GM18526 (cell line): ENCODE measurements at regions not wholly inside any gene's neighbourhood (a gene's known extent, or its start where the extent isn't known, plus 50 kb on each side); places are given as distances from the start of the nearest gene placed in this dataset.

Experiments used
- POLR2A ChIP-seq: IDR thresholded peaks from 3 replicates; pipeline ENCODE4 v1.6.1; 2011; ENCODE audit not compliant: insufficient read length; ENCODE audit errors: extremely low read depth

- no peak for TF ChIP-seq POLR2A
Measured at GRCh38 chr10:130871406-130871805, 440.1 kb downstream of the TCERG1L start.

GRCh38 chr10:130873636-130874035 lies 437.9 kb downstream of the TCERG1L start:
- no peak for TF ChIP-seq POLR2A

- TF ChIP-seq POLR2A = no peak
Measured at GRCh38 chr10:130875116-130875515, 436.4 kb downstream of the TCERG1L start.

- no peak for TF ChIP-seq POLR2A
Measured at GRCh38 chr10:130875897-130876472, 435.5 kb downstream of the TCERG1L start.

- no peak for TF ChIP-seq POLR2A
Measured at GRCh38 chr10:130877126-130877525, 434.4 kb downstream of the TCERG1L start.

- TF ChIP-seq POLR2A = no peak
Measured at GRCh38 chr10:130878131-130878530, 433.4 kb downstream of the TCERG1L start.

GRCh38 chr10:130882906-130883305 lies 428.6 kb downstream of the TCERG1L start:
- no peak for TF ChIP-seq POLR2A

- TF ChIP-seq POLR2A = no peak
Measured at GRCh38 chr10:130884456-130884855, 427.1 kb downstream of the TCERG1L start.

GRCh38 chr10:130885021-130885655 lies 426.4 kb downstream of the TCERG1L start:
- no peak for TF ChIP-seq POLR2A

- TF ChIP-seq POLR2A = no peak
Measured at GRCh38 chr10:130887170-130887569, 424.4 kb downstream of the TCERG1L start.

GRCh38 chr10:130888493-130888892 lies 423.0 kb downstream of the TCERG1L start:
- no peak for TF ChIP-seq POLR2A

GRCh38 chr10:130889240-130889639 lies 422.3 kb downstream of the TCERG1L start:
- TF ChIP-seq POLR2A = no peak

- TF ChIP-seq POLR2A = no peak
Measured at GRCh38 chr10:130889780-130890179, 421.7 kb downstream of the TCERG1L start.

- TF ChIP-seq POLR2A = no peak
Measured at GRCh38 chr10:130891066-130891465, 420.5 kb downstream of the TCERG1L start.

- no peak for TF ChIP-seq POLR2A
Measured at GRCh38 chr10:130894471-130894870, 417.1 kb downstream of the TCERG1L start.

- TF ChIP-seq POLR2A = no peak
Measured at GRCh38 chr10:130895161-130895560, 416.4 kb downstream of the TCERG1L start.

GRCh38 chr10:130897815-130898214 lies 413.7 kb downstream of the TCERG1L start:
- TF ChIP-seq POLR2A = no peak
